GM12865 (cell line): ENCODE measurements at regions not wholly inside any gene's neighbourhood (a gene's known extent, or its start where the extent isn't known, plus 50 kb on each side); places are given as distances from the start of the nearest gene placed in this dataset.

Experiments used
- DNase-seq: peaks from one replicate; pipeline ENCODE4 v3.0.0; 2010; ENCODE audit warnings: low read depth
- H3K4me3 ChIP-seq: 2 replicates; pipeline ENCODE4 v1.5.1; 2011; ENCODE audit warnings: mild to moderate bottlenecking, low read depth, low read length, control low read depth
- TF ChIP-seq, protein P1 (sequence below): IDR thresholded peaks from 2 replicates; pipeline ENCODE4 v1.5.1; 2011; ENCODE audit warnings: low read length, control low read depth, low read depth, inconsistent platforms; ENCODE audit not compliant: insufficient read depth; ENCODE audit errors: missing control alignments

DNA sequence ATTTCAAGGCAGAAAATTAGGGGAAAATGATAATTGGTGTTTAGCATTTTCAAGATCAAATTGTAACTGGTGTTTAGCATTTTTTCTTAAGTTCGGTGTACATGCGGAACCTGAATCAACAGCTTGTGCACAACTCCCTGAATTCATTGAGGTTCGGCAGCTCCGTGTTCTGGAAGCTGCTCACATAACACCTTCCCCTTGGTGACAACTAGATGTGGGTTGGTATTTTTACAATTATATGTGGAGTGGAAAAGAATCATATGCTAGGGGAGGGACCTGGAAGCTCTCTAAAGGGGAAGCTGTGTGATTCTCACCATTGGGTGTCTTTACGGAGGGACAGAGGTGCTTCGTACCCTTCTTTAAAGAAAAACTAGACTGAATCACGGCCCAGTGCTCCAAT, 199.0 kb upstream of the MTNR1B start:
- DNase-seq: no peak
- H3K4me3 ChIP-seq: no peak overlapping the region
- TF ChIP-seq, protein P1, sequence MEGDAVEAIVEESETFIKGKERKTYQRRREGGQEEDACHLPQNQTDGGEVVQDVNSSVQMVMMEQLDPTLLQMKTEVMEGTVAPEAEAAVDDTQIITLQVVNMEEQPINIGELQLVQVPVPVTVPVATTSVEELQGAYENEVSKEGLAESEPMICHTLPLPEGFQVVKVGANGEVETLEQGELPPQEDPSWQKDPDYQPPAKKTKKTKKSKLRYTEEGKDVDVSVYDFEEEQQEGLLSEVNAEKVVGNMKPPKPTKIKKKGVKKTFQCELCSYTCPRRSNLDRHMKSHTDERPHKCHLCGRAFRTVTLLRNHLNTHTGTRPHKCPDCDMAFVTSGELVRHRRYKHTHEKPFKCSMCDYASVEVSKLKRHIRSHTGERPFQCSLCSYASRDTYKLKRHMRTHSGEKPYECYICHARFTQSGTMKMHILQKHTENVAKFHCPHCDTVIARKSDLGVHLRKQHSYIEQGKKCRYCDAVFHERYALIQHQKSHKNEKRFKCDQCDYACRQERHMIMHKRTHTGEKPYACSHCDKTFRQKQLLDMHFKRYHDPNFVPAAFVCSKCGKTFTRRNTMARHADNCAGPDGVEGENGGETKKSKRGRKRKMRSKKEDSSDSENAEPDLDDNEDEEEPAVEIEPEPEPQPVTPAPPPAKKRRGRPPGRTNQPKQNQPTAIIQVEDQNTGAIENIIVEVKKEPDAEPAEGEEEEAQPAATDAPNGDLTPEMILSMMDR: no peak

DNA sequence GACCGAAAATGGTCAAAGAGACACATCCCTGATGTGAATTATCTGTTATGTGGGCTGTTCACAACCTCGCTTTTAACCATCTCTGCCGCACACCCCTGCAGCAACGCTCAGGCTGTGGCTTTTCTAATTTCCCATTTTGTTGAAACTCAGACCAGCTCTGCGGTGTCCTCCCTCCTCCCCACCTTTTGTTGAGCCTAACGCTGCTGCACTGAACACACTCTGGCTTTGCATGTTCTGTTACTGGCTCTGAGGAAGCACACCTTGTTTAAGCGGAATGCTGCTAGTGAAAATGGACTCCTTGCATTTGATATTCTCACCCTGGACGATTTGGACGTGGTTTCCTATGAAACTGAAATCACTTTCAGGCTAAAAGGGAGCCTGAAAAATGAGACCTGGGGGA, 198.5 kb upstream of the MTNR1B start:
- TF ChIP-seq, protein P1: no peak
- H3K4me3 ChIP-seq: no peak overlapping the region
- peak; percentile 10 for DNase-seq

DNA sequence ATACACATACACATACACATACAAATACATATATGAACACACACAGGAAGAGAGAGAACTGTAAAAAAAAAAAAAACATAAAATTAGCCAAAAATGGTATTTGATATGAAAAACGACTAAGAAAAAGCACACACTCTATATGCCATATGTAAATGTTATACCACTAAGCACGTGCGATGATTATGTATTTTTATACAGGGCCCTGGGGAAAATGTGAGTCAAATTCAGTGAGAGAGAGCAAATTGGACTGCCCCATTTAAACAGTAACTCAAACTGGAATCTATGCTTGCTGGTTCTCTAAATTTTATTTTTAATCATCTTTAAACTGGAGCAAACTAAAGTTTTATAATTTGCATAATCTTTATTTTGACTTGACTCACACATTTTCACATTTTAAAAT, 197.8 kb upstream of the MTNR1B start:
- no peak for DNase-seq
- H3K4me3 ChIP-seq: no peak overlapping the region
- TF ChIP-seq, protein P1: no peak

DNA sequence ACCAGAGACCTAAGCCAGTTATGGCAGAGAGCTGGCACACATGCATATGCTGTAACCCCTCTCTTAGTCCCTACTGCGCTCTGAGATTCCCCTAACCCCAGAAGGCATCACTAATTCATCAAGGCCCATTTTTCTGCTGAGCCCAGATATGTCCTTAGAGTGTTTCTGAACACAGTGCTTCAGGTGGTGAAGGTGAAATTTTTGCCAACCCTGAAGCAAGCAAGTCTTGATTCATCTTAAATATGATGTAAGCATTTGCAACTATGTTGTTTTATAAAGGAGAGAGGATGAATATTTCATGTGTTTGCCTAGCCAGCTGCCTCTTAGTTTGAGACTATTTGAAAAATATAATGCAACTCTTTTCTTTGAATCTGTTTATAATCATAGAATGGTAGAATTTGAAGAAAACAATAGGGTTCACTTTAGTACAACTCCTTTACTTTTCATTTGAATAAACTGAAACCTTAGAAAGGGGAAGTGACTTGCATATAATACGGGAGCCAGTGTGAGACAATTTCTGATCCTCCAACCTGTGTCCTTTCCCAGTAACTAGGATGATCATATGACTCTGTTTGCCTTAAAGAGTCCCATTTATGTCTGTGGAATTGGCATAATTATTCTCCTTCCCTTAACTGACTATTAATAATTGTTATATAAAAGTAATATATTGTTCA, 194.3 kb upstream of the MTNR1B start:
- no peak overlapping the region for H3K4me3 ChIP-seq
- no peak for DNase-seq
- TF ChIP-seq, protein P1: no peak

DNA sequence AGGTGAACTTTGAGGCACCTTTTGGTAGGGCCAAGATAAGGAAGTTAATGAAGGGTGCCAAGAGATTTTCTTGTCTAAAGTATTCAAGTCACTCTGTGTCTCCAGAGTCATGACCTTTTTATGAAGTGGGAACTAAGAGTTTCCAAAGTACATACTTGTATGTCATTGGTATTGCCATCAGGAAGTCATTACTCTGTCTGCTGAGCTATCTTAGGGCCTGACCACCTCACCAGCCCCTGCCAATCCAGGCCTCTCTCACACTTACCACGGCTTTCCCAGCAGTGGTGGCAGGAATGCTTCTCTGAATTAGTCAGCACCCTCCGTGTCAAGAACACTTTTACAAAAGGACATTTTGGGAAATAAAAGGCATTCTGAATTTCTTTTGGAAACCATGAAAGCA, 192.8 kb upstream of the MTNR1B start:
- DNase-seq: no peak
- TF ChIP-seq, protein P1: no peak
- no peak overlapping the region for H3K4me3 ChIP-seq

DNA sequence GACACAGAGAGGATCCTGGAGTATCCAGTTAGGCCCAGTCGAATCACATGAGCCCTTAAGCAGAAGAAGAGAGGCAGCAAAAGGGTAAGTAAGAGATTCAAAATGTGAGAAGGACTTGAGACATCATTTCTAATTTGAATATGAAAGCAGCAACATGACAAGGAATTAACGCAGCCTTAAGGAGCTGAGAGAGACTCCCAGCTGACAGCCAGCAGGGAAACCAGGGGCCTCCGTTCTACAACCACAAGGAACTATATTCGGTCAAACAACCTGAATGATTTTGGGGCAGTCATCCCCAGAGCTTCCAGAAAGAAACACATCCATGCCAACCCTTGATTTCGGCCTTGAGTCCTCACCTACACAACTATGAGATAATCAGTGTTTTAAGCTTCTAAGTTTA, 189.7 kb upstream of the MTNR1B start:
- no peak overlapping the region for H3K4me3 ChIP-seq
- DNase-seq: no peak
- TF ChIP-seq, protein P1: no peak

DNA sequence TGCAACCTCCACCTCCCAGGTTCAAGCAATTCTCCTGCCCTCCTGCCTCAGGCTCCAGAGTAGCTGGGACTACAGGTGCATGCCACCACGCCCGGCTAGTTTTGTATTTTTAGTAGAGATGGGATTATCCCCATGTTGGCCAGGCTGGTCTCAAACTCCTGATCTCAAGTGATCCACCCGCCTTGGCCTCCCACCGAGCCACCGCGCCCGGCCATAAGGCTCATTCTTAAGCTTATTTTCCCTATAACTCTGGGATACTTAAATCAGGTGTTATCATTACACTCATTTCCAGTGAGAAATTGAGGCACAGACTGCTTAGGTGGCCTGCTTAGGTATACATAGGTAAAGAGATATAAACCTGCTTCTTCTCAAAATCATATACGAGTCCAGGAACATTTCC, 188.3 kb upstream of the MTNR1B start:
- no peak for DNase-seq
- TF ChIP-seq, protein P1: no peak
- no peak overlapping the region for H3K4me3 ChIP-seq
